ENCODE measurements at regions not wholly inside any gene's neighbourhood (a gene's known extent, or its start where the extent isn't known, plus 50 kb on each side); places are given as distances from the start of the nearest gene placed in this dataset.

DNA sequence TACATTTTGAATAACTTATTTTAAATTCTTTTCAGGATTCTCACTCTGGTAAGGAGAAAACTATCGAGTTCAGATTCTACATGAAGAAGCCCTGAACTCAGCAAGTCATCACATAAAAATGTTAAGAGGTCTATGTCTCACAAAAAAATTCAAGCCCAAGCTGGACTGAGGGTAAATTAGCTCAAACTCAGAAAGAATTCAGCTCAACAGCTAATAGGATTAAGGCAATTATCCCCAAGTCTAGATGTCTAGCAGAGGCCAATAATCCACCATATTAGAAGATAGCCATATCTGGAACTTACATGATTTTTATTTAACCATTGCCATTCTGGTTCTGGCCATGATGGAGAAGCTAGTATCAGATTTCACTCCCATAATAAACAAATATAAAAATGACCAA is 909.7 kb downstream of the PLOD2 start:
- TF ChIP-seq, protein P1, sequence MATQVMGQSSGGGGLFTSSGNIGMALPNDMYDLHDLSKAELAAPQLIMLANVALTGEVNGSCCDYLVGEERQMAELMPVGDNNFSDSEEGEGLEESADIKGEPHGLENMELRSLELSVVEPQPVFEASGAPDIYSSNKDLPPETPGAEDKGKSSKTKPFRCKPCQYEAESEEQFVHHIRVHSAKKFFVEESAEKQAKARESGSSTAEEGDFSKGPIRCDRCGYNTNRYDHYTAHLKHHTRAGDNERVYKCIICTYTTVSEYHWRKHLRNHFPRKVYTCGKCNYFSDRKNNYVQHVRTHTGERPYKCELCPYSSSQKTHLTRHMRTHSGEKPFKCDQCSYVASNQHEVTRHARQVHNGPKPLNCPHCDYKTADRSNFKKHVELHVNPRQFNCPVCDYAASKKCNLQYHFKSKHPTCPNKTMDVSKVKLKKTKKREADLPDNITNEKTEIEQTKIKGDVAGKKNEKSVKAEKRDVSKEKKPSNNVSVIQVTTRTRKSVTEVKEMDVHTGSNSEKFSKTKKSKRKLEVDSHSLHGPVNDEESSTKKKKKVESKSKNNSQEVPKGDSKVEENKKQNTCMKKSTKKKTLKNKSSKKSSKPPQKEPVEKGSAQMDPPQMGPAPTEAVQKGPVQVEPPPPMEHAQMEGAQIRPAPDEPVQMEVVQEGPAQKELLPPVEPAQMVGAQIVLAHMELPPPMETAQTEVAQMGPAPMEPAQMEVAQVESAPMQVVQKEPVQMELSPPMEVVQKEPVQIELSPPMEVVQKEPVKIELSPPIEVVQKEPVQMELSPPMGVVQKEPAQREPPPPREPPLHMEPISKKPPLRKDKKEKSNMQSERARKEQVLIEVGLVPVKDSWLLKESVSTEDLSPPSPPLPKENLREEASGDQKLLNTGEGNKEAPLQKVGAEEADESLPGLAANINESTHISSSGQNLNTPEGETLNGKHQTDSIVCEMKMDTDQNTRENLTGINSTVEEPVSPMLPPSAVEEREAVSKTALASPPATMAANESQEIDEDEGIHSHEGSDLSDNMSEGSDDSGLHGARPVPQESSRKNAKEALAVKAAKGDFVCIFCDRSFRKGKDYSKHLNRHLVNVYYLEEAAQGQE (IDR thresholded peaks at IDR 0.05; ENCODE audit: low read depth): no peak
- TF ChIP-seq TAF1 (IDR thresholded peaks at IDR 0.05; ENCODE audit: low read depth): no peak
- TF ChIP-seq TCF12 (IDR thresholded peaks at IDR 0.05; ENCODE audit: low read depth): no peak
- TF ChIP-seq NFIC (IDR thresholded peaks at IDR 0.05): no peak
- TF ChIP-seq, protein P2, sequence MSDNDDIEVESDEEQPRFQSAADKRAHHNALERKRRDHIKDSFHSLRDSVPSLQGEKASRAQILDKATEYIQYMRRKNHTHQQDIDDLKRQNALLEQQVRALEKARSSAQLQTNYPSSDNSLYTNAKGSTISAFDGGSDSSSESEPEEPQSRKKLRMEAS (IDR thresholded peaks at IDR 0.05): no peak
- TF ChIP-seq RAD21 (IDR thresholded peaks at IDR 0.05; ENCODE audit: low read depth): no peak
- no peak for TF ChIP-seq TEAD4 (IDR thresholded peaks at IDR 0.05)
- TF ChIP-seq FOXM1 (IDR thresholded peaks at IDR 0.05; ENCODE audit: borderline replicate concordance, low read depth): no peak
- TF ChIP-seq YY1 (IDR thresholded peaks at IDR 0.05; ENCODE audit: low read depth): no peak
- TF ChIP-seq, protein P3, sequence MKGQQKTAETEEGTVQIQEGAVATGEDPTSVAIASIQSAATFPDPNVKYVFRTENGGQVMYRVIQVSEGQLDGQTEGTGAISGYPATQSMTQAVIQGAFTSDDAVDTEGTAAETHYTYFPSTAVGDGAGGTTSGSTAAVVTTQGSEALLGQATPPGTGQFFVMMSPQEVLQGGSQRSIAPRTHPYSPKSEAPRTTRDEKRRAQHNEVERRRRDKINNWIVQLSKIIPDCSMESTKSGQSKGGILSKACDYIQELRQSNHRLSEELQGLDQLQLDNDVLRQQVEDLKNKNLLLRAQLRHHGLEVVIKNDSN (IDR thresholded peaks at IDR 0.05): no peak

DNA sequence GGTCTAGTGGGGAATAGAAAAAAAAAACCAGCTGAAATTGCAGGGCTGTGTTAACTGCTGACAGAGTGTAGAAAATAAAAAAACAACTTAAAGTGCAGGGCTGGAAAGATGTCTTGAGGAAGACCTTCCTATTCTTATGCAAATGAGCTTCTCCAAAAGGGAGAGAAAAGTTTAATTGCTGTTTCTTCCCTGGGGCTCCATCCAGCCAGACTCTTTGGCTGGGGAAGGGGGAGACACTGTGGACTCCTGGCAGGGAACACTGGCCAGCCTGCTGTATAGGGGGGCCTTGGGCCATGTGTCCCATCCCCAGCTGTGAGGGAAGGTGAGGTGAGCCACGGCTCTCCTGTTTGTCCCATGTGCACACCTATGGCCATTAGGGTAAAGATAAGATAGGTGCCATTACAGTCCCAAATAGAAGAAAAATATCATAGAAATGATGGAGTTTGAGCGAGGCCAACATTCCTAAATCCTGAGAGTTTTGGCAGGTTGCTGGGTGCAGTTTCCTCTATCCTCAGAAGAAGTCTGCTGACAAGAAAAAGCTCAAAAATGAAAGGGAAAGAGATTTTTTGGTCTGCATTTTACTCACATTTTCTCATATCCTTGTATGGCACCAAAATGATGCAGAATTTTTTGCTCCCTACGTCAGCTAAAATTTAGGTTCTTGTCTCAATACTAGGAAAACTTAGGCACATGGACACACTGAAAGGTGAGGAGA is 901.7 kb downstream of the PLOD2 start:
- TF ChIP-seq, protein P3 (IDR thresholded peaks at IDR 0.05): no peak
- TF ChIP-seq CREB1 (IDR thresholded peaks at IDR 0.05; ENCODE audit: low read depth) (no peak), TEAD4 (IDR thresholded peaks at IDR 0.05) (no peak), TAF1 (IDR thresholded peaks at IDR 0.05; ENCODE audit: low read depth) (no peak)

DNA sequence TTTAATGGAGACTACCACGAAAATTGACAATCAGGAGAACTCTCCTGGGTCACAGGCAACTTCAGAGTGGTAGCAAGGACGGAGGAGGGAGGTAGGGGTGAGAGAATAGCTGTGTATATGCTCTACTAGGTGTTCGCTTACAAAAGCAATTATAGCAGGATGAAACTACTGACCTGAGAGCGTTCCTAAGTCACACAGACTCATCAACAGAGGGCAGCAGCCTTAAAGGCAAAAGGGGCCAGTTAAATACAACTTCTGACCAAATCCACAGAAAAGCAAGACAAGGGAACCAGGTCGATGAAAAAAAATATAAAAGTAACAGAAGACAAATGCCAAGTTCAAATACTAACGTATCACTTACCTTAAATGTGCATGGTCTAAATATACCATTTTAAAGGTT is 894.6 kb downstream of the PLOD2 start:
- TF ChIP-seq ZBTB7A (IDR thresholded peaks at IDR 0.05; ENCODE audit: low read depth) (no peak), TEAD4 (IDR thresholded peaks at IDR 0.05) (no peak), CREB1 (IDR thresholded peaks at IDR 0.05; ENCODE audit: low read depth) (no peak), YY1 (IDR thresholded peaks at IDR 0.05; ENCODE audit: low read depth) (no peak), CEBPB (IDR thresholded peaks at IDR 0.05) (no peak), RAD21 (IDR thresholded peaks at IDR 0.05; ENCODE audit: low read depth) (no peak), EP300 (IDR thresholded peaks at IDR 0.05; ENCODE audit: borderline replicate concordance) (no peak), NFIC (IDR thresholded peaks at IDR 0.05) (no peak), TAF1 (IDR thresholded peaks at IDR 0.05; ENCODE audit: low read depth) (no peak), TCF12 (IDR thresholded peaks at IDR 0.05; ENCODE audit: low read depth) (no peak), EGR1 (IDR thresholded peaks at IDR 0.05) (no peak), FOXM1 (IDR thresholded peaks at IDR 0.05; ENCODE audit: borderline replicate concordance, low read depth) (no peak)
- TF ChIP-seq, protein P2 (IDR thresholded peaks at IDR 0.05): no peak
- TF ChIP-seq, protein P1 (IDR thresholded peaks at IDR 0.05; ENCODE audit: low read depth): no peak
- TF ChIP-seq, protein P3 (IDR thresholded peaks at IDR 0.05): no peak

DNA sequence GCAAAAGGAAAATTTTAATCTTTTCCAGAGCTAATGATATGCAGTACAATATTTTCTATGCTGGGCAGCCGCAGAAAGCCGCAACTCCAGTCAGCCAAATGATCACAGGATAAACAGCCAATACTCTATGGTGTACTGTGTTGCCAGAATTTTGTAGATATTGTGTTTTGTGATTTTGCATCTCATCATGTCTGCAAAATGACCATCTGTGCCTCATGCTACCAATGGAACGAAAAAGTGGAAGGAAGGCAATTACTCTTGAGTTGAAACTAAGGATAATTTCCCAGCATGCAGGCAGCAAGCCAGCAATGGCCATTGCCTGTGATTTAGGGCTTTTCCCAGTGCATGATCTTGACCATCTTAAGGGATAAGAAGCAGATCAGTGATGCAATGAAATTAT is 891.9 kb downstream of the PLOD2 start:
- TF ChIP-seq NFIC (IDR thresholded peaks at IDR 0.05) (no peak), EP300 (IDR thresholded peaks at IDR 0.05; ENCODE audit: borderline replicate concordance) (no peak), FOXM1 (IDR thresholded peaks at IDR 0.05; ENCODE audit: borderline replicate concordance, low read depth) (no peak), TCF12 (IDR thresholded peaks at IDR 0.05; ENCODE audit: low read depth) (no peak), ZBTB7A (IDR thresholded peaks at IDR 0.05; ENCODE audit: low read depth) (no peak), RAD21 (IDR thresholded peaks at IDR 0.05; ENCODE audit: low read depth) (no peak), CEBPB (IDR thresholded peaks at IDR 0.05) (no peak), CREB1 (IDR thresholded peaks at IDR 0.05; ENCODE audit: low read depth) (no peak), EGR1 (IDR thresholded peaks at IDR 0.05) (no peak), YY1 (IDR thresholded peaks at IDR 0.05; ENCODE audit: low read depth) (no peak), TEAD4 (IDR thresholded peaks at IDR 0.05) (no peak)
- TF ChIP-seq, protein P2 (IDR thresholded peaks at IDR 0.05): no peak
- TF ChIP-seq, protein P1 (IDR thresholded peaks at IDR 0.05; ENCODE audit: low read depth): no peak
